ENCODE measurements at regions not wholly inside any gene's neighbourhood (a gene's known extent, or its start where the extent isn't known, plus 50 kb on each side); places are given as distances from the start of the nearest gene placed in this dataset.
A peak's percentile ranks its signal among the peaks of the same experiment; 100 is the strongest.

DNA sequence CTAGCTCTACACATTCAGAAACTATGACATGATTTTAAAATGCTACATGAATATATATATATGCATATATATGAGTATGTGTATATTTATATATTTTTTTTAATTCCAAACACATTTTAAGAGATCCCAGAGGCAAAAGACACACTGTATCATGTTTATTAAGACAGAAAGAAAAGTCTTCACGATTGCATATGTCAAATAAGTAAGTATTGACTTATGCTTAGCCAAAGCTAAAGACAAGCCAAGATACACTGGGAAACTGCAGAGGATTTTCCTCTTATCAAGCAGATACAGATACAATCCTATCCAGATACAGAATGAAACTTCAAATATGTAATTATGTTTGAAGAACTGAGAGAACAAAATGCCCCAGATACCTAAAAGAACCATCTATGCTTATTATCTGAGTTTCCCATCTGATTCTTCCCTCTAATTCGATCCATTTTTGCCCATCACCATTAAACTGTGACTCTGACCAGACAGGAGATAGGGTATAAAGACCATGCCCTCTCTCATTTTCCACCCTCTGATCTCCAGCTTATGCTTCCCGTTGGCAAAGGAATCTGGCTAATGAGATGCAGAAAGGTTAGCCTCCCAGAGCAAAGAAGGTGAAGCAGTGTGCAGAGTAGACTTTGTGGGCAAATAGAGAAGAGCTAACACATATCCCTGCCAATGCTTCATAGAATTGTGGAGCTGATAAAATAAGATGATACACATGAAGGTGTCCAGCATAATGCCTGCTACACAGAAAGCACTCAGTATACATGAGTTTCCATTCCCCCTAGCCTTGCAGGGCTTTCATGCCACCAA, 131.0 kb upstream of the TARS1 start:
- no peak for TF ChIP-seq EZH2phosphoT487 (IDR thresholded peaks at IDR 0.05; ENCODE audit: borderline replicate concordance, low read depth)
- TF ChIP-seq NFIC (IDR thresholded peaks at IDR 0.05; ENCODE audit: borderline replicate concordance): peak; percentile 51; the same call in 1 of the 2 replicates
